GM23338 (cell line): ENCODE measurements at regions not wholly inside any gene's neighbourhood (a gene's known extent, or its start where the extent isn't known, plus 50 kb on each side); places are given as distances from the start of the nearest gene placed in this dataset.

Experiments used
- ATAC-seq: fragments of 200-7000 bp; cut with Tn5 transposase; 3 replicates; pipeline ENCODE4 v1.9.1; 2020
- DNase-seq: peaks from one replicate; pipeline ENCODE4 v3.0.0-alpha.2; 2015; ENCODE audit warnings: low spot score
- H2AFZ ChIP-seq: fragments of 200-600 bp; sonication (generic); 2 replicates; pipeline ENCODE4 v1.8.0; 2016; ENCODE audit warnings: antibody characterized with exemption, mild to moderate bottlenecking, moderate library complexity
- H3F3A ChIP-seq: fragments of 200-600 bp; sonication (generic); replicated peaks from 2 replicates; pipeline ENCODE4 v1.8.0; 2017; ENCODE audit warnings: antibody characterized with exemption, mixed run types, low read depth
- H3K27ac ChIP-seq: fragments of 200-600 bp; sonication (generic); 2 replicates; pipeline ENCODE4 v1.6.1; 2016; ENCODE audit warnings: low read depth
- H3K27me3 ChIP-seq: fragments of 200-600 bp; sonication (generic); 2 replicates; pipeline ENCODE4 v1.8.0; 2016; ENCODE audit warnings: mild to moderate bottlenecking, mixed run types, moderate library complexity; ENCODE audit not compliant: insufficient read depth
- H3K36me3 ChIP-seq: fragments of 200-600 bp; sonication (generic); 2 replicates; pipeline ENCODE4 v1.8.0; 2016; ENCODE audit warnings: mild to moderate bottlenecking; ENCODE audit not compliant: insufficient read depth
- H3K4me1 ChIP-seq: fragments of 200-600 bp; sonication (generic); 2 replicates; pipeline ENCODE4 v1.8.0; 2016; ENCODE audit warnings: mild to moderate bottlenecking, moderate library complexity; ENCODE audit not compliant: insufficient read depth
- H3K4me2 ChIP-seq: fragments of 200-600 bp; sonication (generic); 2 replicates; pipeline ENCODE4 v1.7.1; 2017; ENCODE audit warnings: mixed run types
- H3K4me3 ChIP-seq: fragments of 200-600 bp; sonication (generic); 2 replicates; pipeline ENCODE4 v1.6.1; 2016; ENCODE audit warnings: mixed run types
- H3K79me2 ChIP-seq: fragments of 200-600 bp; sonication (generic); replicated peaks from 2 replicates; pipeline ENCODE4 v1.8.0; 2017; ENCODE audit warnings: mild to moderate bottlenecking; ENCODE audit not compliant: insufficient read depth
- H3K9me2 ChIP-seq: fragments of 200-600 bp; sonication (generic); 2 replicates; pipeline ENCODE4 v1.8.0; 2017; ENCODE audit not compliant: insufficient read depth
- H4K20me1 ChIP-seq: fragments of 200-600 bp; sonication (generic); replicated peaks from 2 replicates; pipeline ENCODE4 v1.8.0; 2017; ENCODE audit warnings: mild to moderate bottlenecking; ENCODE audit not compliant: insufficient read depth
- H3K27ac Mint-ChIP-seq: 2 replicates; pipeline ENCODE4 v1.8.0; 2020; ENCODE audit warnings: inconsistent platforms, mild to moderate bottlenecking, moderate library complexity, mixed read lengths
- H3K27me3 Mint-ChIP-seq: 3 replicates; pipeline ENCODE4 v1.8.0; 2022; ENCODE audit warnings: low read depth, mild to moderate bottlenecking, moderate library complexity, mixed read lengths, inconsistent platforms; ENCODE audit not compliant: insufficient read depth, poor library complexity
- H3K36me3 Mint-ChIP-seq: 3 replicates; pipeline ENCODE4 v1.8.0; 2021; ENCODE audit warnings: low read depth, mild to moderate bottlenecking, inconsistent platforms, moderate library complexity, mixed read lengths
- H3K4me1 Mint-ChIP-seq: 3 replicates; pipeline ENCODE4 v1.8.0; 2020; ENCODE audit warnings: mild to moderate bottlenecking, inconsistent platforms, mixed read lengths
- H3K4me3 Mint-ChIP-seq: 3 replicates; pipeline ENCODE4 v1.8.0; 2021; ENCODE audit warnings: moderate library complexity, mild to moderate bottlenecking, inconsistent platforms, mixed read lengths
- H3K9me3 Mint-ChIP-seq: 3 replicates; pipeline ENCODE4 v1.8.0; 2020; ENCODE audit warnings: moderate library complexity, mild to moderate bottlenecking, inconsistent platforms, mixed read lengths
- CTCF ChIP-seq, 2 experiments: fragments of 200-600 bp in 1 of 2; sonication (generic) in 1 of 2; conservative IDR thresholded peaks; 2 replicates each; pipeline versions ENCODE4 v1.5.1 to v1.6.1; 2016 to 2017; ENCODE audit warnings: antibody characterized with exemption in 2 of 2, low read depth in 2 of 2, mild to moderate bottlenecking in 2 of 2, moderate library complexity in 1 of 2
- EZH2phosphoT487 ChIP-seq: fragments of 200-600 bp; sonication (generic); IDR thresholded peaks from one replicate; pipeline ENCODE4 v1.8.1; 2018; ENCODE audit warnings: antibody characterized with exemption; ENCODE audit not compliant: unreplicated experiment
- JUNB ChIP-seq: IDR thresholded peaks from one replicate; pipeline ENCODE4 v1.6.1; 2016; ENCODE audit warnings: antibody characterized with exemption; ENCODE audit not compliant: unreplicated experiment
- POLR2AphosphoS5 ChIP-seq: IDR thresholded peaks from 2 replicates; pipeline ENCODE4 v1.6.1; 2016; ENCODE audit warnings: antibody characterized with exemption, low read depth
- REST ChIP-seq: IDR thresholded peaks from one replicate; pipeline ENCODE4 v1.6.1; 2018; ENCODE audit warnings: antibody characterized with exemption; ENCODE audit not compliant: unreplicated experiment
- STAT1 ChIP-seq: IDR thresholded peaks from one replicate; pipeline ENCODE4 v1.6.1; 2016; ENCODE audit warnings: antibody characterized with exemption; ENCODE audit not compliant: unreplicated experiment
- ZNF114 ChIP-seq: fragments of 250-450 bp; sonication (Bioruptor Pico); IDR thresholded peaks from 2 replicates; pipeline ENCODE4 v1.5.0; 2020; ENCODE audit warnings: mild to moderate bottlenecking, moderate library complexity
- ZNF331 ChIP-seq: fragments of 250-450 bp; sonication (Bioruptor Pico); IDR thresholded peaks from 2 replicates; pipeline ENCODE4 v1.5.0; 2020; ENCODE audit warnings: low read depth, mild to moderate bottlenecking, moderate library complexity
- ZNF462 ChIP-seq: fragments of 250-450 bp; sonication (Bioruptor Pico); IDR thresholded peaks from 2 replicates; pipeline ENCODE4 v1.5.0; 2020; ENCODE audit warnings: mild to moderate bottlenecking, moderate library complexity

GRCh38 chr15:62940755-62941361 is 101.7 kb upstream of the TPM1 start:
- Histone ChIP-seq H3K27ac (no peak overlapping the region), H3F3A (no peaks in the 10 kb centered on the region), H3K36me3 (no peaks in the 10 kb centered on the region), H2AFZ (peak overlapping the region; percentile 63; the same call in 1 of the 2 replicates), H3K9me2 (no peaks in the 10 kb centered on the region), H3K79me2 (no peaks in the 10 kb centered on the region), H3K4me2 (no peak overlapping the region), H3K4me3 (no peak overlapping the region), H3K27me3 (no peaks in the 10 kb centered on the region), H3K4me1 (no peaks in the 10 kb centered on the region), H4K20me1 (no peaks in the 10 kb centered on the region)
- Mint-ChIP-seq H3K4me1 (peaks cover 9% of the 10 kb centered on the region), H3K36me3 (no peaks in the 10 kb centered on the region), H3K27ac (no peak overlapping the region), H3K9me3 (no peaks in the 10 kb centered on the region), H3K4me3 (no peak overlapping the region), H3K27me3 (peaks cover 4% of the 10 kb centered on the region)
- TF ChIP-seq CTCF (conservative IDR thresholded peaks at IDR 0.05; ENCODE audit: low read depth in 2 of 2), result no peak
- no peak for TF ChIP-seq ZNF114 (CRISPR knock-in tag)
- DNase-seq (no peak), ATAC-seq (no peak; the same call in 2 of the 3 replicates)

GRCh38 chr15:62941699-62942098 is 100.8 kb upstream of the TPM1 start:
- Mint-ChIP-seq H3K27me3 (peaks cover 4% of the 10 kb centered on the region), H3K36me3 (no peaks in the 10 kb centered on the region), H3K4me3 (no peak overlapping the region), H3K9me3 (no peaks in the 10 kb centered on the region), H3K27ac (no peak overlapping the region), H3K4me1 (peaks cover 8% of the 10 kb centered on the region; the same call in 2 of the 3 replicates)
- Histone ChIP-seq H3K36me3 (no peaks in the 10 kb centered on the region), H3K27ac (no peak overlapping the region), H2AFZ (0 out of 2 replicates have a peak overlapping the region, but pooled peaks have one; percentile 63), H3K27me3 (no peaks in the 10 kb centered on the region), H3K4me3 (no peak overlapping the region), H3K79me2 (no peaks in the 10 kb centered on the region), H3F3A (no peaks in the 10 kb centered on the region), H4K20me1 (no peaks in the 10 kb centered on the region), H3K9me2 (no peaks in the 10 kb centered on the region), H3K4me2 (no peak overlapping the region), H3K4me1 (no peaks in the 10 kb centered on the region)
- ATAC-seq (no peak), DNase-seq (no peak)
- TF ChIP-seq POLR2AphosphoS5 (no peak), EZH2phosphoT487 (no peak), ZNF462 (no peak), JUNB (no peak), STAT1 (no peak), REST (no peak), ZNF331 (CRISPR knock-in tag) (no peak)
